ENCODE measurements at regions not wholly inside any gene's neighbourhood (a gene's known extent, or its start where the extent isn't known, plus 50 kb on each side); places are given as distances from the start of the nearest gene placed in this dataset.
A peak's percentile ranks its signal among the peaks of the same experiment; 100 is the strongest.

- Mint-ChIP-seq H3K4me1 (peaks cover 40% of the 10 kb centered on the region), H3K27me3 (peaks cover 2% of the 10 kb centered on the region), H3K27ac (peak overlapping the region; percentile 88), H3K36me3 (ENCODE audit: low read depth) (peaks cover 7% of the 10 kb centered on the region), H3K4me3 (peak overlapping the region; percentile 26), H3K9me3 (ENCODE audit: low read depth) (peaks cover 17% of the 10 kb centered on the region)
- intact Hi-C loops (cut with DNase I, micrococcal nuclease), result loop anchor here (2.0 kb wide), 4 partner anchors 72 to 176 kb away; no protein-coding TSS in a partner anchor
- ATAC-seq, result peak; percentile 75
- ChIA-PET CTCF (interaction anchor here (0.6 to 1.6 kb wide), 10 partner anchors 11 to 294 kb away, joined by 3 to 6 read pairs (median 3); no protein-coding TSS in a partner anchor), POLR2A (interaction anchor here (0.6 to 1.6 kb wide), 8 partner anchors 32 to 258 kb away, joined by 3 to 7 read pairs (median 4); no protein-coding TSS in a partner anchor)
- DNase-seq, result peak; percentile 50
Measured at GRCh38 chr2:136207030-136207623, 89.2 kb upstream of the CXCR4 start.

GRCh38 chr2:136206613-136207012, 88.7 kb upstream of the CXCR4 start:
- H3K4me1 Mint-ChIP-seq, result peaks cover 36% of the 10 kb centered on the region
- H3K9me3 Mint-ChIP-seq (ENCODE audit: low read depth), result peaks cover 17% of the 10 kb centered on the region
- H3K4me3 Mint-ChIP-seq, result peak overlapping the region; percentile 26
- peak; percentile 81 for ATAC-seq
- POLR2A ChIA-PET, result interaction anchor here (0.6 to 1.6 kb wide), 7 partner anchors 32 to 258 kb away, joined by 3 to 7 read pairs (median 4); no protein-coding TSS in a partner anchor
- H3K27ac Mint-ChIP-seq, result peak overlapping the region; percentile 88
- intact Hi-C loops (cut with DNase I, micrococcal nuclease), result loop anchor here (2.0 kb wide), 4 partner anchors 72 to 176 kb away; no protein-coding TSS in a partner anchor
- peaks cover 2% of the 10 kb centered on the region for H3K27me3 Mint-ChIP-seq
- H3K36me3 Mint-ChIP-seq (ENCODE audit: low read depth), result peaks cover 7% of the 10 kb centered on the region
- DNase-seq, result peak; percentile 77
- CTCF ChIA-PET, result interaction anchor here (0.6 to 1.6 kb wide), 8 partner anchors 11 to 180 kb away, joined by 3 to 6 read pairs (median 3); no protein-coding TSS in a partner anchor

GRCh38 chr2:136205615-136206014, 87.7 kb upstream of the CXCR4 start:
- intact Hi-C loops (cut with DNase I, micrococcal nuclease), result loop anchor here (2.0 kb wide), 4 partner anchors 71 to 177 kb away; no protein-coding TSS in a partner anchor
- ATAC-seq, result no peak
- peaks cover 15% of the 10 kb centered on the region for H3K9me3 Mint-ChIP-seq (ENCODE audit: low read depth)
- POLR2A ChIA-PET, result interaction anchor here (0.9 kb wide), 1 partner anchor 33 kb away, joined by 4 read pairs; no protein-coding TSS in a partner anchor
- peak overlapping the region; percentile 40 for H3K27ac Mint-ChIP-seq
- peaks cover 26% of the 10 kb centered on the region for H3K4me1 Mint-ChIP-seq
- H3K36me3 Mint-ChIP-seq (ENCODE audit: low read depth), result peaks cover 5% of the 10 kb centered on the region
- CTCF ChIA-PET, result no interaction called here
- H3K4me3 Mint-ChIP-seq, result no peak overlapping the region
- peaks cover 2% of the 10 kb centered on the region for H3K27me3 Mint-ChIP-seq
- DNase-seq, result no peak

GRCh38 chr2:136204971-136205370, 87.0 kb upstream of the CXCR4 start:
- DNase-seq (no peak), ATAC-seq (no peak)
- ChIA-PET POLR2A (interaction anchor here (0.9 kb wide), 1 partner anchor 34 kb away, joined by 4 read pairs; no protein-coding TSS in a partner anchor), CTCF (no interaction called here)
- peaks cover 2% of the 10 kb centered on the region for H3K27me3 Mint-ChIP-seq
- H3K4me1 Mint-ChIP-seq, result peaks cover 23% of the 10 kb centered on the region
- H3K36me3 Mint-ChIP-seq (ENCODE audit: low read depth), result peaks cover 2% of the 10 kb centered on the region
- H3K9me3 Mint-ChIP-seq (ENCODE audit: low read depth), result peaks cover 12% of the 10 kb centered on the region
- H3K27ac Mint-ChIP-seq, result no peak overlapping the region
- intact Hi-C loops (cut with DNase I, micrococcal nuclease), result no loop called here
- no peak overlapping the region for H3K4me3 Mint-ChIP-seq

GRCh38 chr2:136195226-136195625, 77.3 kb upstream of the CXCR4 start:
- H3K9me3 Mint-ChIP-seq (ENCODE audit: low read depth), result peaks cover 6% of the 10 kb centered on the region
- POLR2A ChIA-PET, result no interaction called here
- DNase-seq (no peak), ATAC-seq (no peak)
- H3K4me3 Mint-ChIP-seq, result no peak overlapping the region
- H3K27ac Mint-ChIP-seq, result no peak overlapping the region
- CTCF ChIA-PET, result no interaction called here
- H3K4me1 Mint-ChIP-seq, result peaks cover 2% of the 10 kb centered on the region
- H3K27me3 Mint-ChIP-seq, result no peaks in the 10 kb centered on the region
- intact Hi-C loops (cut with DNase I, micrococcal nuclease), result no loop called here
- H3K36me3 Mint-ChIP-seq (ENCODE audit: low read depth), result no peaks in the 10 kb centered on the region

GRCh38 chr2:136191041-136191440, 73.1 kb upstream of the CXCR4 start:
- H3K4me3 Mint-ChIP-seq, result no peak overlapping the region
- ChIA-PET CTCF (interaction anchor here (0.5 to 1.0 kb wide), 2 partner anchors 22 to 212 kb away, joined by 3 read pairs; no protein-coding TSS in a partner anchor), POLR2A (no interaction called here)
- H3K36me3 Mint-ChIP-seq (ENCODE audit: low read depth), result no peaks in the 10 kb centered on the region
- no peaks in the 10 kb centered on the region for H3K9me3 Mint-ChIP-seq (ENCODE audit: low read depth)
- H3K27me3 Mint-ChIP-seq, result no peaks in the 10 kb centered on the region
- H3K4me1 Mint-ChIP-seq, result no peaks in the 10 kb centered on the region
- intact Hi-C loops (cut with DNase I, micrococcal nuclease), result no loop called here
- H3K27ac Mint-ChIP-seq, result no peak overlapping the region
- ATAC-seq (no peak), DNase-seq (no peak)

- no peaks in the 10 kb centered on the region for H3K9me3 Mint-ChIP-seq (ENCODE audit: low read depth)
- CTCF ChIA-PET, result interaction anchor here (0.7 to 0.9 kb wide), 2 partner anchors 44 to 51 kb away, joined by 3 to 4 read pairs; no protein-coding TSS in a partner anchor
- no peak for DNase-seq
- POLR2A ChIA-PET, result no interaction called here
- H3K4me1 Mint-ChIP-seq, result no peaks in the 10 kb centered on the region
- H3K27me3 Mint-ChIP-seq, result no peaks in the 10 kb centered on the region
- ATAC-seq, result no peak
- intact Hi-C loops (cut with DNase I, micrococcal nuclease), result no loop called here
- H3K4me3 Mint-ChIP-seq, result no peak overlapping the region
- H3K27ac Mint-ChIP-seq, result no peak overlapping the region
- H3K36me3 Mint-ChIP-seq (ENCODE audit: low read depth), result no peaks in the 10 kb centered on the region
Measured at GRCh38 chr2:136189221-136189782, 71.4 kb upstream of the CXCR4 start.

- Mint-ChIP-seq H3K4me1 (no peaks in the 10 kb centered on the region), H3K27me3 (no peaks in the 10 kb centered on the region), H3K36me3 (ENCODE audit: low read depth) (no peaks in the 10 kb centered on the region), H3K9me3 (ENCODE audit: low read depth) (no peaks in the 10 kb centered on the region), H3K4me3 (no peak overlapping the region), H3K27ac (no peak overlapping the region)
- ATAC-seq (no peak), DNase-seq (no peak)
- intact Hi-C loops (cut with DNase I, micrococcal nuclease), result no loop called here
- ChIA-PET CTCF (no interaction called here), POLR2A (no interaction called here)
Measured at GRCh38 chr2:136188086-136188485, 70.1 kb upstream of the CXCR4 start.

GRCh38 chr2:136185981-136186776, 68.2 kb upstream of the CXCR4 start:
- H3K27me3 Mint-ChIP-seq, result no peaks in the 10 kb centered on the region
- H3K4me1 Mint-ChIP-seq, result no peaks in the 10 kb centered on the region
- DNase-seq (peak; percentile 30), ATAC-seq (peak; percentile 42)
- H3K4me3 Mint-ChIP-seq, result no peak overlapping the region
- H3K36me3 Mint-ChIP-seq (ENCODE audit: low read depth), result no peaks in the 10 kb centered on the region
- ChIA-PET CTCF (no interaction called here), POLR2A (no interaction called here)
- H3K9me3 Mint-ChIP-seq (ENCODE audit: low read depth), result no peaks in the 10 kb centered on the region
- no peak overlapping the region for H3K27ac Mint-ChIP-seq
- intact Hi-C loops (cut with DNase I, micrococcal nuclease), result no loop called here

GRCh38 chr2:136183097-136183496, 65.1 kb upstream of the CXCR4 start:
- ChIA-PET POLR2A (no interaction called here), CTCF (no interaction called here)
- DNase-seq (no peak), ATAC-seq (no peak)
- intact Hi-C loops (cut with DNase I, micrococcal nuclease), result no loop called here
- Mint-ChIP-seq H3K27me3 (no peaks in the 10 kb centered on the region), H3K27ac (no peak overlapping the region), H3K9me3 (ENCODE audit: low read depth) (peaks cover 3% of the 10 kb centered on the region), H3K36me3 (ENCODE audit: low read depth) (no peaks in the 10 kb centered on the region), H3K4me3 (no peak overlapping the region), H3K4me1 (peaks cover 9% of the 10 kb centered on the region)

- ATAC-seq (no peak), DNase-seq (no peak)
- peaks cover 9% of the 10 kb centered on the region for H3K4me1 Mint-ChIP-seq
- ChIA-PET CTCF (interaction anchor here (0.6 kb wide), 1 partner anchor 242 kb away, joined by 3 read pairs; no protein-coding TSS in a partner anchor), POLR2A (no interaction called here)
- no peaks in the 10 kb centered on the region for H3K27me3 Mint-ChIP-seq
- H3K36me3 Mint-ChIP-seq (ENCODE audit: low read depth), result no peaks in the 10 kb centered on the region
- no peak overlapping the region for H3K4me3 Mint-ChIP-seq
- intact Hi-C loops (cut with DNase I, micrococcal nuclease), result no loop called here
- no peak overlapping the region for H3K27ac Mint-ChIP-seq
- H3K9me3 Mint-ChIP-seq (ENCODE audit: low read depth), result peaks cover 3% of the 10 kb centered on the region
Measured at GRCh38 chr2:136182315-136182714, 64.4 kb upstream of the CXCR4 start.

Measured in activated CD4-positive, alpha-beta T cell treated with anti-CD3 and anti-CD28 coated beads for 36 hours (primary cell).